Suprapubic skin (tissue), 3 donors: ENCODE measurements at regions not wholly inside any gene's neighbourhood (a gene's known extent, or its start where the extent isn't known, plus 50 kb on each side); places are given as distances from the start of the nearest gene placed in this dataset.
"Not testable (repeated sequence)": the region's sequence is repeated elsewhere in the genome, so short reads cannot be mapped to it uniquely, and the experiment has no call there.

Source experiments
- CTCF ChIP-seq, 2 donors: fragments of 200-600 bp in 1 of 2; fragments of 450-650 bp in 1 of 2; sonication (generic) in 1 of 2; IDR thresholded peaks; one replicate each; pipeline ENCODE4 v1.5.1; 2016 to 2019; ENCODE audit warnings: antibody characterized with exemption in 2 of 2, mild to moderate bottlenecking in 1 of 2, moderate library complexity in 1 of 2
- POLR2AphosphoS5 ChIP-seq, 3 donors: sonication (generic); formaldehyde crosslinking; IDR thresholded peaks; one replicate each; pipeline ENCODE4 v1.6.1; 2017; ENCODE audit warnings: antibody characterized with exemption in 3 of 3

DNA sequence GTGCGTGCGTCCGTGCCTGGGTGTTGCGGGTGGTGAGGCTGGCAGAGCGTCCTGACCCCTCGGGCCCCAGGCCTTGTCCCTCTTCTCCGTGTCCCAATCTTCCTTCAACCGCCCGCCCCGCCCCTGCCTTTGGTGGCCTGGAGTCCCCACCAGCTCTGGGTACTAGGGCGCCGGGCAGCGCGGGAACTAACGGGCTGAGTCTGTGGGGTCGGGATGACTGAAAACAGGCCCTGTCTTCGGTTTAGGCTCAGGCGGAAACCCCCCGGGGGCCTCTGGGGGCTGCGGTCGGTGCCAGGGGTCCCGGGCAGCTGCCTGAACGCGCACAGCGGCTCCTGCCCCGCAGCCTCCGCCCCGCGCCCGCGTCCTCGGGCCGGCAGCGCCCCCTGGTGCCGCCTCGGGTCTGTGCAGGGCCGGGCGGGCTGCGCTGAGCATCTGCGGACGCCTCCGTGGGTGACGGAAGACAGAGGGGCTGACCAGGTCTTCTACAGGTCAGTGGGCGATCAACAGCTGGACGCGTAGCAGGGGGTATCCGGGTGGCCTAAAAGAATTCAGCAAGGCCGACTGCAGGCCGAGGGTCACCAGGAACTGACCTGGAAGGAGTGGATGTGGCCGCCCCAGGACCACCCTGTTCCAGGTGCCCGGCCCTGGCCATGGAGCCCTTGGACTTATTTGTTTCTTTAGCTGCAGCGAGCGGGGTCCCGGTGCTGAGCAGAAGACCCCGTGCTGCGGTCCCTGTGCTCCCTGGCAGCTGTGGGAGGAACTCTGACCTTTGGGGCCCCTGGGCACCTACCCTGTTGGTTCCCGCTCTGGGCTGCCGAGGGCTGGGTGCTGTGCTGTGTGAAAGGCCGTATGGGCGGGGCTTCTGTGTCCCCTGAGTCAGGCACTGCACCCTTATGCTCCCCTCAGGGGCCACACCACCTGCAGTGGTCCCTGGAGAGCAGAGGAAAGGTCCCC, 130.2 kb upstream of the LPCAT1 start:
- TF ChIP-seq POLR2AphosphoS5 (IDR thresholded peaks at IDR 0.05): not testable (repeated sequence)
- TF ChIP-seq CTCF (IDR thresholded peaks at IDR 0.05): peak; percentile 14 to 77
